Peyer's patch (tissue), 4 donors: ENCODE measurements at regions not wholly inside any gene's neighbourhood (a gene's known extent, or its start where the extent isn't known, plus 50 kb on each side); places are given as distances from the start of the nearest gene placed in this dataset.

Experiments used
- CTCF ChIP-seq, 6 experiments: fragments of 450-650 bp in 4 of 6; fragments of 200-600 bp in 2 of 6; sonication (generic) in 1 of 6; IDR thresholded peaks; one replicate each; pipeline ENCODE4 v1.5.1; 2017 to 2019; ENCODE audit warnings: antibody characterized with exemption in 6 of 6, mild to moderate bottlenecking in 3 of 6, moderate library complexity in 1 of 6
- POLR2A ChIP-seq, 2 donors: fragments of 450-650 bp; IDR thresholded peaks; one replicate each; pipeline ENCODE4 v1.5.1; 2017; ENCODE audit warnings: antibody characterized with exemption in 2 of 2, mild to moderate bottlenecking in 2 of 2, moderate library complexity in 2 of 2

GRCh38 chr10:25094590-25094989 lies 78.2 kb downstream of the THNSL1 start:
- TF ChIP-seq CTCF (IDR thresholded peaks at IDR 0.05) = no peak
- TF ChIP-seq POLR2A (IDR thresholded peaks at IDR 0.05) = no peak
